Omental fat pad (tissue), 3 donors: ENCODE measurements at regions not wholly inside any gene's neighbourhood (a gene's known extent, or its start where the extent isn't known, plus 50 kb on each side); places are given as distances from the start of the nearest gene placed in this dataset.

Source experiments
- ATAC-seq: fragments of 150-250 bp; one replicate; pipeline ENCODE4 v1.9.1; 2016; ENCODE audit warnings: mild to moderate bottlenecking, moderate library complexity; ENCODE audit not compliant: low FRiP score
- DNase-seq: peaks from one replicate; pipeline ENCODE4 v3.0.0-alpha.2; 2019; ENCODE audit warnings: low spot score
- TF ChIP-seq, protein P1 (sequence below), 3 donors: fragments of 450-650 bp; IDR thresholded peaks; one replicate each; pipeline ENCODE4 v1.5.1; 2016 to 2017; ENCODE audit warnings: antibody characterized with exemption in 3 of 3, mild to moderate bottlenecking in 3 of 3, moderate library complexity in 2 of 3

DNA sequence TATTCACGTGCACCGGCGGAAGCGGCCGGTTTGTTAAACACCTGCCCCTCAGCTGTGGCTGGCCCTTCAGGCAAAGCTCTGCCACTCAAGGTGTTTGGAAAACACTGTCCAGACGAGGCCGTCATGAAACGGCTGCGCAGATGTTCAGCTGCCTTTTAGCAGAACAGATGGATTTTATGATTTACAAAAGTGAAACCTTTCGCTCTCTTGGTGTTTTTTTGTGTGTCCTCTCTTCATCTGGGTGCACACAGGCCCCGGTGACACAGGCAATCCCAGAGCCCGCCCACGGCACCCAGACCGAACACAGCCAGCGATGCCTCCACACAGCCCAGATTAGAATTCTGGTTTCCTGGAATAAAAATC, 397.0 kb downstream of the SMOC2 start:
- ATAC-seq (no peak), DNase-seq (no peak)
- TF ChIP-seq, protein P1, sequence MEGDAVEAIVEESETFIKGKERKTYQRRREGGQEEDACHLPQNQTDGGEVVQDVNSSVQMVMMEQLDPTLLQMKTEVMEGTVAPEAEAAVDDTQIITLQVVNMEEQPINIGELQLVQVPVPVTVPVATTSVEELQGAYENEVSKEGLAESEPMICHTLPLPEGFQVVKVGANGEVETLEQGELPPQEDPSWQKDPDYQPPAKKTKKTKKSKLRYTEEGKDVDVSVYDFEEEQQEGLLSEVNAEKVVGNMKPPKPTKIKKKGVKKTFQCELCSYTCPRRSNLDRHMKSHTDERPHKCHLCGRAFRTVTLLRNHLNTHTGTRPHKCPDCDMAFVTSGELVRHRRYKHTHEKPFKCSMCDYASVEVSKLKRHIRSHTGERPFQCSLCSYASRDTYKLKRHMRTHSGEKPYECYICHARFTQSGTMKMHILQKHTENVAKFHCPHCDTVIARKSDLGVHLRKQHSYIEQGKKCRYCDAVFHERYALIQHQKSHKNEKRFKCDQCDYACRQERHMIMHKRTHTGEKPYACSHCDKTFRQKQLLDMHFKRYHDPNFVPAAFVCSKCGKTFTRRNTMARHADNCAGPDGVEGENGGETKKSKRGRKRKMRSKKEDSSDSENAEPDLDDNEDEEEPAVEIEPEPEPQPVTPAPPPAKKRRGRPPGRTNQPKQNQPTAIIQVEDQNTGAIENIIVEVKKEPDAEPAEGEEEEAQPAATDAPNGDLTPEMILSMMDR (IDR thresholded peaks at IDR 0.05) = no peak

- ATAC-seq (no peak), DNase-seq (no peak)
- TF ChIP-seq, protein P1 (IDR thresholded peaks at IDR 0.05) = no peak
Measured at GRCh38 chr6:168837254-168838036, 396.5 kb downstream of the SMOC2 start.

DNA sequence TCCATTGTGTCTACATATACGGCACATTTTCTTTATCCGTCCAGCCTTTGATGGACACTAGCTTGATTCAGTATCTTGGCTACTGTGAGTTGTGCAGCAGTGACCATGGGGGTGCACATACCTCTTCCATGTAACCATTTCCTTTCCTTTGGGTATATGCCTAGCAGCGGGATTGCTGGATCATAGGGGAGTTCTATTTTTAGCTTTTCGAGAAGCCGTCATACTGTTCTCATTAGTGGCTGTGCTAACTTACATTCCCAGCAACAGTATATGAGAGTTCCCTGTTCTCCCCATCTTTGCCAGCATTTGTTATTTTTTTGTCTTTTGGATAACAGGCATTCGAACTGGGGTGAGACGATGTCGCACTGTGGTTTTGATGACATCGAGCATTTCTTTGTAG, 395.0 kb downstream of the SMOC2 start:
- DNase-seq = no peak
- TF ChIP-seq, protein P1 (IDR thresholded peaks at IDR 0.05) = no peak
- ATAC-seq = no peak

GRCh38 chr6:168834801-168835200, 393.8 kb downstream of the SMOC2 start:
- TF ChIP-seq, protein P1 (IDR thresholded peaks at IDR 0.05) = no peak
- DNase-seq (no peak), ATAC-seq (no peak)

GRCh38 chr6:168834042-168834587, 393.1 kb downstream of the SMOC2 start:
- TF ChIP-seq, protein P1 (IDR thresholded peaks at IDR 0.05) = no peak
- ATAC-seq (no peak), DNase-seq (no peak)

DNA sequence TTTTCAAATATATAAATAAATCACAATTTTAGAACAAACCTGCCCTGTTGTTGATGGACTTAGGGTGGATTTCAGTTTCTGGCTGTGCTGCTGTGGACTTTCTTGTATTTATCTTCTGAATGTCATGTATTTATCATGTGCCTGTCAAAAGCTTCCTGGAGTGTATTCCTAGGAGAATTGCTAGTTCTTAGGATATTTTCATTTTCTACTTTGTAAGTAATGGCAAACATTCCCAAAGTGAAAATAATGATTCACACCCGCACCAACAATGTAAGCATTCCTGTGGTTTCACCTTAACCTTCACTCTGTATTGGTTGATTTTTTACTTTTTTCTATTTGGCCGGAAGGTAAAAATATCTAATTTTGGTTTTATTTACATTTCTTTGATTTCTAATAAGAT, 387.8 kb downstream of the SMOC2 start:
- no peak for DNase-seq
- TF ChIP-seq, protein P1 (IDR thresholded peaks at IDR 0.05) = no peak
- no peak for ATAC-seq

DNA sequence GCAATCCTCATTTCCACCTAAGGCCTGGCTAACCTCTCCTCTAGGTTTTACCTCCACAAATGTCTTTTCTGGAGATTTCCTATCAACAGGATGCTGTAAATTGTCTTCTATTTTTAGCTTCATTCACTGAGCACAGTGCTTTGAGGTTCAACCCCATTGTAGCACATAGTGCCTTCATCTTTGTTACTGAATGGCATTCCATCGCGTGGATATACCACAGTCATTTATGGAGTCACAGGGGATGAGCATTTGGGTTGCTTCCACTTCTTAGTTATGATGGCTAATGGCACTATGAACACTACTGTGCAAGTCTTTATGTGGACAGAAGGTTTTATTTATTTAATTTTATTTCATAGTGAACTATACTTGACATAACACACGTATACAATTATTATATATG, 387.1 kb downstream of the SMOC2 start:
- ATAC-seq = no peak
- DNase-seq = no peak
- TF ChIP-seq, protein P1 (IDR thresholded peaks at IDR 0.05) = no peak
